Stimulated activated CD4-positive, alpha-beta T cell treated with anti-CD3 and anti-CD28 coated beads, TNF-alpha, amount 100 ng/mL, for 1 hour (primary cell): ENCODE measurements at regions not wholly inside any gene's neighbourhood (a gene's known extent, or its start where the extent isn't known, plus 50 kb on each side); places are given as distances from the start of the nearest gene placed in this dataset.

ENCODE experiments used
- DNase-seq, 3 donors: peaks; one replicate each; pipeline ENCODE4 v3.0.0-alpha.2; 2020; ENCODE audit warnings: low read depth in 3 of 3, low spot score in 1 of 3

DNA sequence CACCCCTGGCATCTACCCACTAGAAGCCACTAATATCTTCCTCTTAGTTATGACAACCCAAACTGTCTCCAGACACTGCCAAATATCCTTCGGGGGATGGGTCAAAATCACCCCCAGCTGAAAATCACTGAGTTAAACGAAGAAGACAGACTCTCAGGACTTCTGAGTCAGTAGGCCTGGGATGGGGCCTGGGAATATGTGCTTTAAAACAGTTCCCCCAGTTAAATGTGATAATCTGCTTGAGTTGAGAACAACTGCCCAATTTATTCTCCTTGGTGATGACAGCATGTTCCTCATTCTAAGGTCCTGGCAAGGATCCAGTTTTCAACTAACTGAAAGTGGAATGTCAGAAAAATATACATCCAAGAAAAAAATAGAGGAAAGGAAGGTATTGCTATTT lies 52.4 kb downstream of the CBLL2 start:
- no peak for DNase-seq

DNA sequence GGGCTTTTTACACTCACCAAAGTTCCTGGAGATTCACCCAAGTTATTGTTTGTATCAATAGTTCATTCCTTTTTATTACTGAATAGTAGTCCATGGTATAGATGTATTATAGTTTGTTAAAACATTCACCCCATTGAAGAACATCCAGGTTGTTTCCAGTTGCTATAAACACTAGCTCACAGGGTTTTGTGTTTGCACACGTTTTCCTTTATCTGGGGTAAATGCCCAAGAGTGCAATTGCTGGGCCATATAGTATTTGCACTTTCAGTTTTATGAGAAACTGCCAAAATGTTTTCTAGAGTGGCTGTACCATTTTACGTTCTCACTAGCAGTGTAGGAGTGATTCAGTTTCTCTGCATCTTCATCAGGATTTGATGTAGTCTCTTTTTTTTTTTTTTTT lies 57.1 kb downstream of the CBLL2 start:
- DNase-seq, result no peak

DNA sequence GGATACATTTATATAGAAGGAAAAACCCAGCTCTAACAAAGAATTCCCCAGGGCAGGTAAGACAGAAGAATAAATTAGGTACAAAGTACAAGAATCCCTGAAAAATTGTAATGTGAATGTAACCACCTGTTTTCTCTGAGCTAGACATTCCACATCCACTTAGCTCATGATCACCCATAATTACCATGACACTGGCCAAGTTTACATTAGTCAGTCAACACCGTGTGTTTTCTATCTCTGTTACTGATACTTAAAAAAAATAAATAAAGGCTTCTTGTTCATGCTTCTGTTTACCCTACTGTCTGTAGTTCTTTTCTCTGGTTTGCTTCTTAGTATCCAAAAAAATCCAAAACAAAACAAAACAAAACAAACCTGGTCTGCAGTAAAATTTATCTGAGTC lies 66.0 kb downstream of the CBLL2 start:
- DNase-seq, result no peak

DNA sequence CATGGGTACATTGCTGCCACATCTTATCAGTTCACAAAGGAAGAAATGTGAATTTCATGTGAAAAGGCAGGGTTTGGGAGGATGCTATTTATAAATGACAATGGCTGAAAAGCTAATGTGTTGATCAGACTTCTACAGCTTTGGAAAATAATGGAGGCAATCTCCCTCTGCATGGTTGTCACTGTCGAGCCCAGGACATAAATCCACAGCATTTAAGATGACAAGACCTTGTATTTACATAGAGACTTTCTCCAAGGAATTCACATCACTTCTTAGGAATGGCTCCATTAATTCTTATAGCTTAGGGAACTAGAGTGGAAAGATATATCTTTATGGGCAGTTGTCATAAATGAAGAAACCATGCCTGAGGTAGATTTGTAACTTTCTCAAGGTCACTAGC lies 66.7 kb downstream of the CBLL2 start:
- no peak for DNase-seq

DNA sequence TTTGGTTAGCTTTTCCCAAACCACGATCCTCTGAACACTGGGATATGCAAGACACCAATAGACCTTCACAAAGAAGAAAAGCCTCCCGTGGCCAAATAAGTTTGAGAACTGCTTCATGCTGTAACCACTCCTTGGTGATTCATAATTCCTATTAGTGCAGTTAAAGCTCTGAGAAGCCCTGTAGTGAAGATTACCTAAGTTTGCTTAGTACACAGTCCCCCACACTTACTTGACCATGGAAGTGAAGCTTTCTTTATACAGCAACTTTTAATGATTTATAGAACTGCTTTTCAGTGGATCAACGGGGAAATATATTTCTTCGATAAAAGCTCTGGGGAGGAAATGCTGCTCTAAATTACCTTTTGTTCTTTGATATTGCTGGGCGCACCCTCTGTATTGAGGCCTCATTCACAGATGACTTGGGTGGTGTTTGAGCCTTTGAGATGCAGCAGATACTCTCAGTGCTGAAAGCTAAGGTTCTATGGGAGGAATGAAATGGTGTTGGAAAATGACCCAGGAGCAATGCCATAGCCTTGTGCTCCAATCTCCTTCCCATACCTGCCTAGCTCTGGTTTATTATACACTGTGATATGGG lies 67.4 kb downstream of the CBLL2 start:
- no peak for DNase-seq

DNA sequence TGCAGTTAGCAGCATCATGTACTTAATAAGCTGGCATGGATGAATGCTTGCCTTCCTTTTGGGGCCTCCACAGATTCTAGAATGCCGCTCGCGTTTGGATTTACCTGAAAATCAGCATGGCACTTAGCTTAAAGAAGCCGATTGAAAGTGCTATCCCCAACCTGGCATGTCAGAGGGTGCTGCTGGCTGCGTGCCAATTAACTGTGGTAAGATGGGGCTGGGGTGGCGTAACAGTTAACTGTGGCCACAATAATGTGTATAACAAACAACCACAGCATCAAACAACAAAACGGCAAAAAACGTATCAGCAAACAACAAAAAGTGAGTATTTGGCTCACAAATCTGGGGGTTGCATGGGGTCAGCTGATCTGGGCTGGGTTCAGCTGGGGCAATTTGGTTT lies 70.5 kb downstream of the CBLL2 start:
- no peak for DNase-seq

DNA sequence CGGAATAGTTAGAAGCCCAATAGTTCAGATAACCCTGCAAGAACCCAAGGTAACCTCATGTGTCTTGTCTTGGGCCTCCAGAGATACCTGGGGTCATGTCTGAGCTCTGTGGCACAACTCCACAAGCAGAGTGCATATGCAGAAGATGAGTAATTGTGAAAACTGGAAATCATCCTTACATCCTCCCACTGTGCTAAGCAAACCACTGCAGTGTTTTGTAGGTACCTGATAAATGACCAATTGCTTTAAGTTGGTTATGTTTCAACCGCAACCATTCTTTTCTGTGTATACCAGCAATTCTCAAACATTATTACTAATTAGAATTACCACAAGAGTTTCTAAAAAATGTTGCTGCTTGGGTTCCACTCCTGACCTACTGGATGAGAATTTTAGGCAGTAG lies 73.2 kb downstream of the CBLL2 start:
- no peak for DNase-seq

DNA sequence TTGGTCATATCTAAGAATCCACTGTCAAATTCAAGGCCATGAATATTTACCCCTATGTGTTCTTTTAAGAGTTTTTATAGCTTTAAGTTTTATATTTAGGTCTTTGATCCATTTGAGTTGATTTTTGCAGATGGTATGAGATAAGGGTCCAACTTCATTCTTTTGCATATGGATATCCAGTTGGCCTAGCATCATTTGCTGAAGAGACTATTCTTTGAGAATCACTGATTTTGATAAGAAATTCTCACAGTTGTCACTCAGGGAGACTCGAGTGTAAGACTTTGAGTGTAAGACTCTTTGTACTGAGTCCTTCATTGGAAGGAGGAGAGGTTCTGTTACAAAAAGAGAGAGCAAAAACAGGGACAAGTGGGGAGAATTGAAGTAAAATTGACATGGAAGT lies 74.8 kb downstream of the CBLL2 start:
- DNase-seq, result no peak

DNA sequence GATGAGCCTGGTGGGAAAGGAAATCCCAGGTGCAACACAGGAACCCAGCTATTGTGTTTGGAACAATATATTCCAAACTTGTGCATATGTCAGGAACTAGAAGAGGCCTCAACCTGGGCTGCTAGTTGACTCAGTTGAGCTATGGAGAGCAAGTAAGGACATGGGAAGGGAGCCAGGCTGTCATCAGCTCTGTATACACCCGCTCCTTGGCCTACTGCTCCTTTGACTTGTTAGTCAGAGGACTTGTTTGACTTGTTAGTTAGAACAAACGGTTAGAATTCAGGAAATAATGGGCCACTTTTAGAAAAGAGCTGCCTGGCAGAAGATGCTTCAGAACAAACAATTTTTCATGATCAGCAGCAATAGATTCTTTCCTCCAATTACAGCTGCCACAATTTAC lies 76.4 kb downstream of the CBLL2 start:
- DNase-seq, result no peak

DNA sequence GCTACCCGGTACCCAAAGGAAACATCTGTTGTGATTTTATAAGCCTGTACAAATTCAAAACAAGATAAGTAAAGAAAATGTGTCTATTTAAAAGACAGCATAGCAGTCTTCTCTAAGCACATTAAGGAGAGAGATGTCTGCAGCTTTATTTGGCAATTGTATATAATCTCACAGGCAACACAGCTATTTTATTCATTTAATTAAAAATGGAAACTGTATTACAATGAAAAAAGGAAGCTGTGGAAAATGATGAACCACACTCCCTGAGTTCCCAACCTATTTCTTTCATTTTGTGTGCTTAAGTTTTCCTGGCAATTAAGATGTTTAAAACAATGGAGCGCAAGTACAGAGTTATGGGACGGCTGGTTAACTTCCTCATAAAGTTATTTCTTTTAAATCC lies 78.4 kb downstream of the CBLL2 start:
- DNase-seq, result no peak

DNA sequence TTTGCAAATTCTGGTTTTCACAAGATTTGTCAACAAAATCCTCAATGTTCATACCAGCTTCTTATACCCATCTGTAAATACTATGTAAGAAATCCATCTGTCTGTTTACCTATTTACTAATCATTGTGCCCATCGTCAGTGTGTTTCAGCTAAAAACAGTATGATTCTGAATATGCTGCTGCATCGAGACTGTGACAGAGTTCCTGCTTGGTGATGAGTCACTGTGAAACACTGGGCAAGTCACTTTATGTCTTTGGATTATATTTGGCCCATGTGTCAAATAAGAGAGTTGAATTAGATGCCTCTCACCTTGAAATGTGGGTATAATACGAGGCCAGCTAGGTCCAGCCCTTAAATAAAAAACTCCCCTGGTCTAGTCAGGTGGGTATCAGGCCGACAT lies 79.3 kb downstream of the CBLL2 start:
- no peak for DNase-seq

DNA sequence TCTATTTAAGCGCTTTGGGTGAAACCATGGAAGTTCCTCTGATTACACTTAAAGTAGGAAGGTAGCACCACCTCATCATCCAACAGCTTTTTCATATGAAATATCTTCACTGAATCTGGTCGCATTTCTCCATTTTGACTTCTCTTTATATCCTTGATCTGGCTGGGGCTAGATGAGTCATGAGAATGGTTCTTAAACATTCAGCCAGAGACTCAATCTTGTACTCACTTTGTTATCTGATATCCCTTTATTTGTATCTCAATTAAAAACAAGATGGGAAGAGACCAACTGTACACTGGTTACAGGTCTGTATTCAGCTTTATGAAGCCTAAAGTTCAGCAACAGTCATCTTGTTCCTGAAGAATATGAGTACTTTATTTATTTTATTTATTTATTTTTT lies 84.9 kb downstream of the CBLL2 start:
- DNase-seq, result no peak

DNA sequence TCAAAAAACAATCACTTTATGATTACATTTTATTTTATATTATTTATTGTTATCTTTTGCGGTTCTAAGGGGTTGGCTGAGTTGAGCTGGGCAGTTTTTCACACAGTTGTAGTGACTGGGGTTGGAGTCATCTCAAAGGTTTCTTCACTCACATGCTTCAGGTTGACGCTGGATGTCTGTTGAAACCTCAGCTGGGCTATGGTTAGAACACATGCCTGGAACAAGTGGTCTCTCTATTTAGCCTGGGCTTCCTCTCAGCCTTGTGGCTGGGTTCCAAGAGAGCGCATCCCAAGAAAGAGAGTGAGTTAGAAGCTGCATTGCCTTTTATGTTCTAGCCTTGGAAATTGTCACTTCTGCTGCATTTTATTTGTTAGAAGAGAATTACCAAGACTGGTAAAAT lies 87.4 kb downstream of the CBLL2 start:
- no peak for DNase-seq

DNA sequence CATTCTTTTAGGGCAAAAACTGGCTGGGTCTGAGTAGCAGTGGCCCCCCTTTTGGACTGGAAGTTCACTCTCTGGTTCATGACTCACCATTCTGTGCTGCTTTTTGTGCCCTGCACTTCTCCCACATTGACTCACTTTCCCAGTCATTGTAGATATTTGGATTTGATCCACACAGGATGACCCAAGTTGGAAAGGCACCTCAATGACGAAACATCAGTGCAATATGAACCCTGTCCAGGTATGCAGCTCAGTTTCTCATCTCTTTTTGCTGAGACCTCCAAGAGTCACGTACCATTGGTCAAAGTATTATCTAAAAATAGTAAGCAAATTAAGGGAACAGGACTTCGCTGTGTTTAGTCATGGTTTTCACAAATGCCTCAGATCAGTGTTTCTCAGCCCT lies 92.7 kb downstream of the CBLL2 start:
- DNase-seq, result no peak

DNA sequence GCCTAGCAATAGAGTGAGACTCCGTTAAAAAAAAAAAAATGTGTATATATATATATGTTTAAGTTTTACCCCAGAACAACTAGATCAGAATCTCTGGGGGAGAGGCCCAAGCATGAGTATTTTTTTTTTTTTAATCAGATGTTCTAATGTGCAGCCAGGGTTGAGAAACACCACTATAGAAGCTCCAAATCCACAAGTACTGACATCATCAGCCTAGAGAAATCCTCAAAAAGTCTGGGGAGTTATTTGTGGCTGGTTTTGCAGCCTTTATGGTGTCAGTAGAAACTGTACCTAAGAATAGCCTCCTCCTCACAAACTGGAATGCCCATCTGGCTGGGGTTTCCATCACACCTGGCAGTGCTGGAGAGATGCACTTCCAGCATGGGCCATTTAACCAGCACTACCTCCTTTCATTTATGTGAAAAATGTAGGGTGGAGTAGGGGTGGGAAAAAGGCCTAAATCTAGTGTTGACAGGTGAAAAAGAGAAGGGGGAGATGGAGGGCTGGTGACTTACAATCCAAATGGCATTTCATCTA lies 93.5 kb downstream of the CBLL2 start:
- DNase-seq, result no peak

DNA sequence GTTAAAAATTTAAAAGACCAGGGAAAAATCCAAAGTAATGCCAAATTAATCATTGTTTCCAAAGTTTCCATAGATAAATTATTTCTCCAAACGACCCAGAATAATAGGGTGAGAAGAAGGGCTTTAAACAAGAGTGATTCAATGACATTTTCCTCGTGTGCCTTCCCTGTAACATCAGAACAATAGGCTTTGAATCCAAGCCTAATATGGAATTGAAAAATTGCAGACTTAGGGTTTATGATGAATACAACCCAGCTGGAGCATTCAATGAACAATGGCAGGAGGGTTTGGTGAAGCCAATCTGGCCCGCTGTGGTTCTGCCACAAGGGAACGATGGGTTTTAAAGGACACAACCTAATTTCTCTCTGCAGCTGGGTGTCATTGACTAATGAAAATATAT lies 94.2 kb downstream of the CBLL2 start:
- no peak for DNase-seq

DNA sequence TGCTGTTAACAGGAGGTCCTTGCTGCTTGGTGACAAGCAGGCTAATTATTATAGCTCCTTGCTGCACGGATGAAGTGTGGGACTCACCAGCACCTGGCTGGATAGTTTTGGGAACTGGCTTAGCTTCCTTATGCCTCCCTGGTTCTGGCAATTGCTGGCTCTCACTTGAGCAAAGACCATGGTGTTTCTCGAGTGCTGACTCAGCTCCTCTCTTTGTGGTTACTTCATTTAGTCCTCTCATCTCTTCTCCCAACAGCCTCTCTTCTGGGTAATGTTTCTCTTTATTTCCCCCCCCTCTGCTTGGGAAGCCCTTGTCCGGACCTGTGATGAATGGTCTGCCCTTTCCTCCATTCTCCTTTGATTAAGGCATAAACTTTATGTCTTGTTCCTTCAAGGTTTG lies 100.4 kb downstream of the CBLL2 start:
- DNase-seq, result no peak

DNA sequence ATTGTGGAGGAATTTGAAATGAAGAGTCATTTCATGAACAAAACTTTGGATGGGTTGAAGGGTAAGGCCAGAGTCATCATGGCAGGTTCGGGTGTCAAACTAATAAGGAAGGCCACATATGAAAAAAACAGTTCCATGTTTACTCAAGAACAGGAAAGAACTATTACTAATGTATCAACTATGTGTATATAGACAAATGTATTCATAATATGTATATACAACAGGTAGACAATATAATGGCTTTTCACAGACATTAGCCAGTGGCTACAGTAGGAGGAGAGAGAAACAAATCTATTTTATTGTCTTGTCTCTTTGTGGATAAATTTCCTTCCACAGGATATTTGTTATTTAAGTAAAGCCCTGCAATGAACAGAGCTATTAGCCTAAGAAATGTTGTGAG lies 101.1 kb downstream of the CBLL2 start:
- DNase-seq, result no peak

DNA sequence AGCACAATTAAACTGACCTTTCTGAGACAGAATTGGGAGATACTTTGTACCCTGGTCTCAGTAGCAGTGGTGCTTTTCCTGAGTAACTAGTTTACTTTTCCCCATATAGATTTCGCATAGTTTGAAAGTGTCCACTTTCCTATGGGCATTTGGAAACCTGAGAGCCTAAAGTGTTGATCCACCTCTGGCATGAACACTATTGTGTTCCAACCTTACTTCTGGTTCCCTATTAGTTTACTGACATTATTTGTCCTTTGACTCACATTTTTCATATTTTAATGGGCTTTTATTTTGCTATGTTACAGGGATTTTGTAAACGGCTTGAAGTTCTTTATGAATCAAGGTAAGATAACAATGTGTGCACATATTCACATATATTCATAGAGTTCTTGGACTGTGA lies 103.7 kb downstream of the CBLL2 start:
- DNase-seq, result no peak

DNA sequence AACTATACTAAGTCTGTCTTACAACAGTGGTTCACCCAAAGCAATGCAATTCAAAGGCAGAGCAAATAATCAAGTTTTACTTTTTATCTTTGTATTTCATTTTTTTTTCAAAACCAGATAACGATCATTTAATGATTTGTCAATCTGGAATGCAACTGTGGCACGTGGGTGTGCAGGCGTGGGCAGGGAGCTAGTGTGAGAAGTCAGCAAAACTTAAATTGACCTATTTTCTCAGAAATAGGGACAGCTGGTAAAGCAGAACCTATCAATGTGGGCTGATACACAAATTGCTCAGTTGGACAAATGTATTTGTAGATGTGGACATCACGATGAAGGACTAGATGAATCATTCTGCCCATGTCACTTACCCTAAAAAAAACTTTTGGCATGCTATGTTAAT lies 105.6 kb downstream of the CBLL2 start:
- DNase-seq, result no peak

DNA sequence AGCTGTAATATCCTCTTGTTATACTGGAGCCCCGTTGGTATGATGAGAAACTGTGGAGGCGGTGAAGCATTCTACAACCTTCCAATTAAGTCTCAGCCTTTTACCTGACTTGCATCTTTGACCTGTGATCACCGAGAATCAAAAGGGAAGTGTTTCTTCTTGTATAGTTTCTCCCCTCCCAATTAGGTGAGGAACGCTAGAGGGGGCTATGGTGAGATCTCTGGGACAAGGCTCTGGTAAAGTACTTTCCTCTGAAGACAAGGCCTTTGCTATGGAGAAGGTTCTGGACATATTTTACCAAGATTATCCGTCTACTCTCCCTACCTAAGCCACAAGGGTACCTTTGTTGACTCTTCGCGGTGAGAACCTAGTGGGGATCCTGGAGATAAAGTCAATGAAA lies 111.3 kb downstream of the CBLL2 start:
- no peak for DNase-seq

DNA sequence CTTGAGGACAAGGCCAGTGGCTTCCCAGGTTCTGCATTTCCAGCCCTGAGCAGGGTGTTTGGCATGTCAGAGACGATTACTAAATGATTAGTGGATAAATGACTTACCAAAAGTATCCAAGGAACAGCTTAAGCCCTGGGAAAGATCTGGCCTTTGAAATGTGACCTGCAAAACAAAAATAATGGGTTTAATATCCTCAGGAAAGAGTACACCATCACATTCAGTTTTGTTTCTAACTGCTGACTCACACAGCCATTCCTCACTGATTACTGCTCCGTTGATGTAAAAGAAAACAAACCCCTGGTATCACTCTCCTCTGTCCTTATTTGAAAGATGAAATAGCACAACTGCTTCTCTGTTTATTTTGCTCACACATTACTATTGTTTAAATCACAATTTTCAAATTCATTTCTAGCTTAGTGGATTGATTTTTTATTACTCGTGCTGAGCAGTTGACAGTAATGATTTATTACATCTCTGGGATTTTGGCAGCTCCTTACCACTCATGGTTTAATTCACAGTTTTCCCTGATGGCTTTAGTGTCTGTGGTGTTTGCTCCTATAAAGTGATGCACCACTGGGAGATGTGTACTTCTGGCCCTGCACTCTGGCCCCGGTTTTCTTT lies 117.0 kb downstream of the CBLL2 start:
- DNase-seq, result no peak
